Activated CD4-positive, alpha-beta T cell treated with anti-CD3 and anti-CD28 coated beads for 4 hours (primary cell): ENCODE measurements at regions not wholly inside any gene's neighbourhood (a gene's known extent, or its start where the extent isn't known, plus 50 kb on each side); places are given as distances from the start of the nearest gene placed in this dataset.

Experiments
- DNase-seq, 2 donors: peaks; one replicate each; pipeline ENCODE4 v3.0.0-alpha.2; 2020

- no peak for DNase-seq
Measured at GRCh38 chr2:19131871-19132270, 226.6 kb downstream of the OSR1 start.

- no peak for DNase-seq
Measured at GRCh38 chr2:19128148-19128547, 230.3 kb downstream of the OSR1 start.

- DNase-seq = no peak
Measured at GRCh38 chr2:19127616-19128015, 230.8 kb downstream of the OSR1 start.

GRCh38 chr2:19125901-19126680, 232.3 kb downstream of the OSR1 start:
- DNase-seq = no peak

GRCh38 chr2:19124135-19124534, 234.3 kb downstream of the OSR1 start:
- no peak for DNase-seq

GRCh38 chr2:19123556-19123955, 234.9 kb downstream of the OSR1 start:
- DNase-seq = no peak

- DNase-seq = no peak
Measured at GRCh38 chr2:19122220-19122619, 236.2 kb downstream of the OSR1 start.

GRCh38 chr2:19120941-19121750, 237.3 kb downstream of the OSR1 start:
- DNase-seq = no peak

GRCh38 chr2:19120181-19120580, 238.2 kb downstream of the OSR1 start:
- no peak for DNase-seq

GRCh38 chr2:19119326-19120001, 239.0 kb downstream of the OSR1 start:
- DNase-seq = no peak

GRCh38 chr2:19116918-19117317, 241.5 kb downstream of the OSR1 start:
- no peak for DNase-seq

- no peak for DNase-seq
Measured at GRCh38 chr2:19114754-19115231, 243.6 kb downstream of the OSR1 start.

GRCh38 chr2:19114126-19114525, 244.3 kb downstream of the OSR1 start:
- no peak for DNase-seq

- DNase-seq = no peak
Measured at GRCh38 chr2:19111354-19111753, 247.1 kb downstream of the OSR1 start.

GRCh38 chr2:19109518-19109917, 248.9 kb downstream of the OSR1 start:
- no peak for DNase-seq

GRCh38 chr2:19106376-19106775, 252.0 kb downstream of the OSR1 start:
- DNase-seq = no peak

- no peak for DNase-seq
Measured at GRCh38 chr2:19104503-19104902, 253.9 kb downstream of the OSR1 start.

- DNase-seq = no peak
Measured at GRCh38 chr2:19102696-19103423, 255.6 kb downstream of the OSR1 start.

- DNase-seq = no peak
Measured at GRCh38 chr2:19101968-19102367, 256.5 kb downstream of the OSR1 start.

GRCh38 chr2:19100570-19100969, 257.9 kb downstream of the OSR1 start:
- no peak for DNase-seq

GRCh38 chr2:19099181-19099580, 259.2 kb downstream of the OSR1 start:
- no peak for DNase-seq

- no peak for DNase-seq
Measured at GRCh38 chr2:19098467-19099160, 259.8 kb downstream of the OSR1 start.
